ENCODE measurements at regions not wholly inside any gene's neighbourhood (a gene's known extent, or its start where the extent isn't known, plus 50 kb on each side); places are given as distances from the start of the nearest gene placed in this dataset.
A peak's percentile ranks its signal among the peaks of the same experiment; 100 is the strongest.

- ATAC-seq (no peak), DNase-seq (no peak)
- CTCF ChIA-PET: no interaction called here
- Mint-ChIP-seq H3K27ac (no peak overlapping the region), H3K9me3 (ENCODE audit: low read depth) (no peaks in the 10 kb centered on the region), H3K36me3 (no peaks in the 10 kb centered on the region), H3K4me1 (no peaks in the 10 kb centered on the region), H3K4me3 (no peak overlapping the region), H3K27me3 (peaks cover 3% of the 10 kb centered on the region)
These were observed 76.9 kb upstream of the MBIP start for GRCh38 chr14:36397357-36397756.

GRCh38 chr14:36396798-36397197, 76.4 kb upstream of the MBIP start:
- no peak for ATAC-seq
- H3K4me3 Mint-ChIP-seq: no peak overlapping the region
- CTCF ChIA-PET: no interaction called here
- DNase-seq: no peak
- H3K27ac Mint-ChIP-seq: no peak overlapping the region
- no peaks in the 10 kb centered on the region for H3K9me3 Mint-ChIP-seq (ENCODE audit: low read depth)
- H3K36me3 Mint-ChIP-seq: no peaks in the 10 kb centered on the region
- no peaks in the 10 kb centered on the region for H3K4me1 Mint-ChIP-seq
- peaks cover 3% of the 10 kb centered on the region for H3K27me3 Mint-ChIP-seq

- H3K27ac Mint-ChIP-seq: no peak overlapping the region
- ATAC-seq (no peak), DNase-seq (no peak)
- CTCF ChIA-PET: no interaction called here
- peaks cover 13% of the 10 kb centered on the region for H3K27me3 Mint-ChIP-seq
- no peak overlapping the region for H3K4me3 Mint-ChIP-seq
- H3K9me3 Mint-ChIP-seq (ENCODE audit: low read depth): no peaks in the 10 kb centered on the region
- H3K36me3 Mint-ChIP-seq: no peaks in the 10 kb centered on the region
- no peaks in the 10 kb centered on the region for H3K4me1 Mint-ChIP-seq
These were observed 74.2 kb upstream of the MBIP start for GRCh38 chr14:36394593-36394992.

- Mint-ChIP-seq H3K36me3 (no peaks in the 10 kb centered on the region), H3K27me3 (peaks cover 20% of the 10 kb centered on the region), H3K9me3 (ENCODE audit: low read depth) (no peaks in the 10 kb centered on the region), H3K4me3 (no peak overlapping the region), H3K4me1 (no peaks in the 10 kb centered on the region), H3K27ac (no peak overlapping the region)
- no peak for DNase-seq
- CTCF ChIA-PET: no interaction called here
- ATAC-seq: no peak
These were observed 70.3 kb upstream of the MBIP start for GRCh38 chr14:36390718-36391117.

GRCh38 chr14:36383767-36384431, 63.5 kb upstream of the MBIP start:
- Mint-ChIP-seq H3K9me3 (ENCODE audit: low read depth) (no peaks in the 10 kb centered on the region), H3K36me3 (no peaks in the 10 kb centered on the region), H3K27me3 (peaks cover 13% of the 10 kb centered on the region), H3K4me3 (no peak overlapping the region), H3K27ac (no peak overlapping the region), H3K4me1 (no peaks in the 10 kb centered on the region)
- DNase-seq (no peak), ATAC-seq (no peak)
- CTCF ChIA-PET: interaction anchor here (1.0 kb wide), 1 partner anchor 10 kb away, joined by 4 read pairs; no protein-coding TSS in a partner anchor

GRCh38 chr14:36373982-36374673, 53.7 kb upstream of the MBIP start:
- Mint-ChIP-seq H3K4me1 (no peaks in the 10 kb centered on the region), H3K27ac (no peak overlapping the region)
- CTCF ChIA-PET: interaction anchor here (0.8 to 4.8 kb wide), 14 partner anchors 8 to 494 kb away, joined by 3 to 48 read pairs (median 4); no protein-coding TSS in a partner anchor

More at GRCh38 chr14:36373982-36374673, 53.7 kb upstream of the MBIP start:
- H3K4me3 Mint-ChIP-seq: no peak overlapping the region
- DNase-seq (peak; percentile 79), ATAC-seq (peak; percentile 78)
- H3K27me3 Mint-ChIP-seq: peaks cover 9% of the 10 kb centered on the region
- H3K9me3 Mint-ChIP-seq (ENCODE audit: low read depth): no peaks in the 10 kb centered on the region
- H3K36me3 Mint-ChIP-seq: no peaks in the 10 kb centered on the region
